ENCODE measurements at regions not wholly inside any gene's neighbourhood (a gene's known extent, or its start where the extent isn't known, plus 50 kb on each side); places are given as distances from the start of the nearest gene placed in this dataset.

DNA sequence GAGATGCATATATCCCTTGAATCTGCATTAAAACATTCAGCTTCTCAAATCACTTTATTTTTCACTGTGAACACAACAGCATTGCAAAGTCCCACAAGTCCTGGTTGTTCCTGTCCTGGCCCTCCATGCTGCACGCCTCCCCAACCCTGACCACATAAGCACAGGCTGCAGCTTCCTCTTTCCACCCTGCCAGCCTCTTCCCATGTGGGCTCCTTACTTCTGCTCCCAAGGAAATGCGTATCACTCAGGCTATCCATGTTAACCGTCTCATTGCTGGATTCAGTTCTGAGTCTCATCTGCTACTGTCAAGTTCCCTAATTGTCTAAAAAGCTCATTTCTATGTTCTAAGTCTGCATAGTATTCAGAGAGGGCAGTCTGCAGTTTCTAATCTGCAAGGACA, 89.7 kb upstream of the ZPBP start:
- Histone ChIP-seq H3K36me3 (ENCODE audit: control insufficient read depth, insufficient read depth, low read length) (no peaks in the 10 kb centered on the region), H3K9me3 (ENCODE audit: control insufficient read depth, low read length) (no peaks in the 10 kb centered on the region), H3K4me3 (ENCODE audit: insufficient read depth, low read depth, low read length, poor library complexity, severe bottlenecking) (no peak overlapping the region), H3K27me3 (replicated peaks; ENCODE audit: control insufficient read depth, insufficient read depth, low read length, poor library complexity, severe bottlenecking) (no peaks in the 10 kb centered on the region), H3K27ac (ENCODE audit: insufficient read depth, low read length, poor library complexity, severe bottlenecking) (no peak overlapping the region), H3K4me1 (ENCODE audit: control insufficient read depth, insufficient read depth, low read length, poor library complexity, severe bottlenecking) (no peaks in the 10 kb centered on the region)
- DNase-seq = no peak

DNA sequence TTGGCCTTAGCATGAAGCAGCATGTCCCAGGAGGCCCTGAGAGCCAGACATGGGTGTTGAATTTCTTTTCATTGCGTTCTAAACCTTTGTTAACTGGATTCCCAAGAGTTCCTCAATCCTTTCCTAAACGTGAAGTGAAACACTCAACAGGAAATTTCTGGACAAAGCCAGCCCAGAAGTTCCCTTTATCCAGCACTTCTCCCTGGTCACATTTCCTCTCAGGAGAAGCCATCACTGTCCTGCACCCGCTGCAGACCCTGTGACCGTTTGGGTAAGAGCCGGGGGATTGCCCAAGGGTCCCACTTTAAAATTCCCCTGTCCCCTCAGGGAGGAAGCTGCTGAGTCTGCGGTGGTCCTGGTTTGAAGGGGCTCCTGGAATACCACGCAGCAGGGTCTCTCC, 88.0 kb upstream of the ZPBP start:
- Histone ChIP-seq H3K4me1 (ENCODE audit: control insufficient read depth, insufficient read depth, low read length, poor library complexity, severe bottlenecking) (no peaks in the 10 kb centered on the region), H3K36me3 (ENCODE audit: control insufficient read depth, insufficient read depth, low read length) (no peaks in the 10 kb centered on the region), H3K4me3 (ENCODE audit: insufficient read depth, low read depth, low read length, poor library complexity, severe bottlenecking) (no peak overlapping the region)

DNA sequence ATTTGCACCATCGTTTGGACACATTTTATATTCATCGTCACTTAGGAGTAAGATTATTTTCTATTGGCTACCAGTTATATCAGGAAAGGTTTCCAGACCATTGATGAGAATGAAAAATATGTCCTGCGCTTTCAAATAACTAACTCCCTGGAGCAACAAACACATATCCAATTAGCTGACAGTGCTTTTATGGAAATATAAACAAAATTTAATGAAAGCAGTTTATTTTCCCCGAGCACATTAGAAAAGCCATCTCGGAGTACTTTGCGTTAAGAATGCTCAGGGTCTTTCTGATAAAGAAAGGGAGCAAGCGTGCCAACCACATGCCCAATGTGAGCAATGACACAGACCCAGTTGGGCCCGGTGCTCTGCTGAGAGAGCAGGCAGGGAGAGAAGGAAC, 85.1 kb upstream of the ZPBP start:
- no peak overlapping the region for H3K27ac ChIP-seq (ENCODE audit: insufficient read depth, low read length, poor library complexity, severe bottlenecking)
- no peaks in the 10 kb centered on the region for H3K27me3 ChIP-seq (replicated peaks; ENCODE audit: control insufficient read depth, insufficient read depth, low read length, poor library complexity, severe bottlenecking)
- no peaks in the 10 kb centered on the region for H3K36me3 ChIP-seq (ENCODE audit: control insufficient read depth, insufficient read depth, low read length)
- no peaks in the 10 kb centered on the region for H3K4me1 ChIP-seq (ENCODE audit: control insufficient read depth, insufficient read depth, low read length, poor library complexity, severe bottlenecking)
- DNase-seq = no peak
- no peaks in the 10 kb centered on the region for H3K9me3 ChIP-seq (ENCODE audit: control insufficient read depth, low read length)
- H3K4me3 ChIP-seq (ENCODE audit: insufficient read depth, low read depth, low read length, poor library complexity, severe bottlenecking) = no peak overlapping the region

More for the DNA sequence above, 88.0 kb upstream of the ZPBP start:
- Histone ChIP-seq H3K27me3 (replicated peaks; ENCODE audit: control insufficient read depth, insufficient read depth, low read length, poor library complexity, severe bottlenecking) (no peaks in the 10 kb centered on the region), H3K27ac (ENCODE audit: insufficient read depth, low read length, poor library complexity, severe bottlenecking) (no peak overlapping the region), H3K9me3 (ENCODE audit: control insufficient read depth, low read length) (no peaks in the 10 kb centered on the region)
- DNase-seq = no peak

DNA sequence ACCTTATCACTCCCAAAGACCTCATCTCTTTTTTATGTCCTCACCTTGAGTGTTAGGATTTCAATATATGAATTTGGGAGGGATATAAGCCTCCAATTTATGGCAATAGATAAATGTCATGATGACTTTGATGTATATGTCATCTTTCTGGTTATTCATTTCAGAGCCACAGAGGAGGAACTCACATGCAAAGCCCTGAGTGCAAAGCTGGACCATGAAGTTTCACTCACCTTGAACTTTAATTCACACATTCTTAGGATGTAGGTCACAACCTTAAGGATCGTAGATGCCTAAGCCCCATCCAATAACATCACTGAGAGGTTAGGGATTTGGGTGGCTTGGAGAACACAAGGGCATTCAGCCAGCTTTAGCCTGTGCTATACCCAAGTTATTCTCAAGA, 81.9 kb upstream of the ZPBP start:
- DNase-seq = no peak
- Histone ChIP-seq H3K27ac (ENCODE audit: insufficient read depth, low read length, poor library complexity, severe bottlenecking) (no peak overlapping the region), H3K36me3 (ENCODE audit: control insufficient read depth, insufficient read depth, low read length) (no peaks in the 10 kb centered on the region), H3K4me3 (ENCODE audit: insufficient read depth, low read depth, low read length, poor library complexity, severe bottlenecking) (no peak overlapping the region), H3K9me3 (ENCODE audit: control insufficient read depth, low read length) (no peaks in the 10 kb centered on the region), H3K27me3 (replicated peaks; ENCODE audit: control insufficient read depth, insufficient read depth, low read length, poor library complexity, severe bottlenecking) (no peaks in the 10 kb centered on the region), H3K4me1 (ENCODE audit: control insufficient read depth, insufficient read depth, low read length, poor library complexity, severe bottlenecking) (no peaks in the 10 kb centered on the region)

DNA sequence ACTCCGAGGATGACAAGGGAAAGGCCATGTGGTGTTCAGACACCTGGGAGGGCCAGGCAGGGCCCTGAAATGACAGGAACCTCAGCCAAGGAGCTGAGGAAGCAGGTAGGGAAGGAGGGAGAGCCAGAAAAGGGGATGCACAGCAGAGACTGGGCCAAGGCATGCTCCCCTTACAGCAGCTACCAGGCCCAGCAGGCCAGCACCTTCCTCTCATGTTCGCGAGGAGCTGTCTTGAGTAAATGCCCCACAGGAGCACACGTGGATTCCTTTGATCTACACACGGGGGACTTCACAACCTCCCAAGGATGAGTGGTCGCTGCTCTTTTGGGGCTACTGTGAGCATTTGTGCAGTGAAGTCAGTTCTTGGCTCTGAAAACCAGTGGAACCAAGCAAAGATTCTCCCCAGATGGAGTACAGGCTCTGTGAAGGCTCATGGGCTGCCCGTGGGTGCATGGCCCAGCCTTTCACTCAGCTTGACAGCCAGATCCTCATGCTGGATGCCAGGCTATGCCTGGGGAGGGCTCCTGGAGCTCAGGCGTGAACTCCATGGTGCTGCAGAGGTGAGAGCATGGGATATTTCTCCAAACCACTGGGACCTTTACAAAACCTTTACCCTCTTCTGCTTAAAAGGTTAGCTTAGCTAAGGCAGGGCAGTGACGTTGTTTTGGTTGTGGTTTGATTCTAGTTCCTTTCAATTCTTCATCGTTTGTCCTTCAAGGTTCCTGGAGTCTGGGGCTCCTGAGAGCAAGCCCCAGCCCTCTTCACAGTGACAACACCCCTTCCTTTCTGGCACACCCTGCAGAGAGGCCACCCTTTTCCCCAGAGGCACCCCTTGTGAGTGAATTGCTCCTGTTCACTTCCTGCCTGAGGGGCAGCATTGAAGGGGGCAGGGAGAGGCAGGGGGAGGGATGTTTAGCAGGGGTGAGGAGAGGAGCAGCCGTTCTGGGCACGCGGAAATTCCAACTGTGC, 74.2 kb upstream of the ZPBP start:
- H3K4me3 ChIP-seq (ENCODE audit: insufficient read depth, low read depth, low read length, poor library complexity, severe bottlenecking) = no peak overlapping the region
- no peaks in the 10 kb centered on the region for H3K9me3 ChIP-seq (ENCODE audit: control insufficient read depth, low read length)
- peaks cover 32% of the 10 kb centered on the region for H3K4me1 ChIP-seq (ENCODE audit: control insufficient read depth, insufficient read depth, low read length, poor library complexity, severe bottlenecking)
- H3K27me3 ChIP-seq (replicated peaks; ENCODE audit: control insufficient read depth, insufficient read depth, low read length, poor library complexity, severe bottlenecking) = no peaks in the 10 kb centered on the region
- DNase-seq = no peak
- H3K36me3 ChIP-seq (ENCODE audit: control insufficient read depth, insufficient read depth, low read length) = no peaks in the 10 kb centered on the region
- H3K27ac ChIP-seq (ENCODE audit: insufficient read depth, low read length, poor library complexity, severe bottlenecking) = peak overlapping the region; percentile 23

DNA sequence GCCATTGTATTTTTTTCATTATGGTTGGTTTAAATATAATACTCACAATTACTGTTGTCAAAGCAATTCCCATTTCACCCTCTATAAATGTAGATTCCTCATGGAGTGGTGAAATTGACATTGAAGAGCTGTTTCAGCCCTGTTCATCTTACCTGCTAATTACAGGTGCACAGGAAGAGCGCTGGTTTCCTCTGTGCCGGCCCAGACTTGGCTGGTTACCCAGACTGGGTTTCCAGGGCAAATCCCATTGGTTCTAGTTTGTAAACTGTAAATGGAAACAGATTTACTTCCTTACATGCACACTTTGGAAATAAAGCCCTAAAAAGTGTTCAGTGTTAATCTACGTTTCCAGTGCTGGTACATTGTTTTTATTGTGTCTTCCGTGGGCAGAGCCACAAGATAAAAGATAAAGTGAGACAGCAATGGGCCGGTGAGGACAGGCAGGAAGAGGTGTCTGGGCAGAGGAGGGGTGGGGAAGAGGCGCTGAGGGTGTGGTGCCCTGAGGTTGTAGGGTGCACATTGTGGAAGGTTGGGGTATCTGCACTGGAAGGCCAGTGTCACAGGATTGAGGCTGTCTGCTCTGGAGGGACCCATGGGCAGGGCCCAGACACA, 71.6 kb upstream of the ZPBP start:
- H3K4me3 ChIP-seq (ENCODE audit: insufficient read depth, low read depth, low read length, poor library complexity, severe bottlenecking) = peak overlapping the region; percentile 30
- peaks cover 32% of the 10 kb centered on the region for H3K4me1 ChIP-seq (ENCODE audit: control insufficient read depth, insufficient read depth, low read length, poor library complexity, severe bottlenecking)
- no peaks in the 10 kb centered on the region for H3K36me3 ChIP-seq (ENCODE audit: control insufficient read depth, insufficient read depth, low read length)
- H3K27ac ChIP-seq (ENCODE audit: insufficient read depth, low read length, poor library complexity, severe bottlenecking) = peak overlapping the region; percentile 46
- no peaks in the 10 kb centered on the region for H3K9me3 ChIP-seq (ENCODE audit: control insufficient read depth, low read length)
- peak in 2 of 3 donors; percentile 13 to 27 for DNase-seq
- H3K27me3 ChIP-seq (replicated peaks; ENCODE audit: control insufficient read depth, insufficient read depth, low read length, poor library complexity, severe bottlenecking) = no peaks in the 10 kb centered on the region

DNA sequence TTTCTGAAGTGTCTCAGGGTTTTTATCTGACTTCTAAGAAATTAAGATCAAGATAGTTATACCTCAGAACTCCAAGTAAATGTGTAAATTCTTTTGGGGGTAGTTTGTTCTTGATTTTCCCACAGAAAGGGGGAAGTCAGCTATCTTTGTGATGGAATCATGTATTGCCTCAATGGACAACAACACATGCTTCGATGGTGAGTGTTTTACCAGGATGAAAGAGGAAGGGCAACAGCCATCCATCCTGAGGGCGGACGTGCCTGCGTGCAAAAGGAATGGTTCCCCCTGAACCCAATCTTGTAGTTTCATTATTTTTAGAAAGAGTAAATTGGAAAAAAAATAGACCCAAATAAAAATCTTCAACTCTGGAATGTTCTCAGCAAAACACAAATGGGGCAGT, 67.2 kb upstream of the ZPBP start:
- no peak overlapping the region for H3K4me3 ChIP-seq (ENCODE audit: insufficient read depth, low read depth, low read length, poor library complexity, severe bottlenecking)
- peaks cover 29% of the 10 kb centered on the region for H3K4me1 ChIP-seq (ENCODE audit: control insufficient read depth, insufficient read depth, low read length, poor library complexity, severe bottlenecking)
- DNase-seq = no peak
- H3K9me3 ChIP-seq (ENCODE audit: control insufficient read depth, low read length) = no peaks in the 10 kb centered on the region
- H3K27me3 ChIP-seq (replicated peaks; ENCODE audit: control insufficient read depth, insufficient read depth, low read length, poor library complexity, severe bottlenecking) = no peaks in the 10 kb centered on the region
- no peak overlapping the region for H3K27ac ChIP-seq (ENCODE audit: insufficient read depth, low read length, poor library complexity, severe bottlenecking)
- no peaks in the 10 kb centered on the region for H3K36me3 ChIP-seq (ENCODE audit: control insufficient read depth, insufficient read depth, low read length)

DNA sequence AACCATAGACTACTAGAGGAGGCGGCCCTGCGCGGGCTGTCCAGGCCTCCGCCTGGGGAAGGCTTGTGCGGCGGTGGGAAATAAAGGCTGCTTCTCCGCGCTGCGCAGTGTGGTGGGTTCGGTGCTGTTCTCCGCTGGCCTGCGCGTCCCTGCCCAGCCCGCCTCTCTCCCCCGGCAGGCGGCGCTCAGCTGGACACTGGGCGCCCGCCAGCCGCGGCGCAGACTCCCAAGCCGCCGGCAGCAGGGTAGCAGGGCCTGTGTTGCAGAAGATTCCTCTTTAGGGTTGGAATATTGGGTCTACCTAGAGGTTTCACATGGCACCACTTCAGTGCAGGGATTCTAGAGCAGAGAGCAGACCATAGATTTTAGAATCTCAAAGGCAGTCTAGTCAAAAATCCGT, 66.1 kb upstream of the ZPBP start:
- H3K27me3 ChIP-seq (replicated peaks; ENCODE audit: control insufficient read depth, insufficient read depth, low read length, poor library complexity, severe bottlenecking) = no peaks in the 10 kb centered on the region
- H3K9me3 ChIP-seq (ENCODE audit: control insufficient read depth, low read length) = no peaks in the 10 kb centered on the region
- H3K4me3 ChIP-seq (ENCODE audit: insufficient read depth, low read depth, low read length, poor library complexity, severe bottlenecking) = no peak overlapping the region
- H3K27ac ChIP-seq (ENCODE audit: insufficient read depth, low read length, poor library complexity, severe bottlenecking) = no peak overlapping the region
- no peak for DNase-seq
- H3K4me1 ChIP-seq (ENCODE audit: control insufficient read depth, insufficient read depth, low read length, poor library complexity, severe bottlenecking) = peaks cover 20% of the 10 kb centered on the region
- H3K36me3 ChIP-seq (ENCODE audit: control insufficient read depth, insufficient read depth, low read length) = no peaks in the 10 kb centered on the region

DNA sequence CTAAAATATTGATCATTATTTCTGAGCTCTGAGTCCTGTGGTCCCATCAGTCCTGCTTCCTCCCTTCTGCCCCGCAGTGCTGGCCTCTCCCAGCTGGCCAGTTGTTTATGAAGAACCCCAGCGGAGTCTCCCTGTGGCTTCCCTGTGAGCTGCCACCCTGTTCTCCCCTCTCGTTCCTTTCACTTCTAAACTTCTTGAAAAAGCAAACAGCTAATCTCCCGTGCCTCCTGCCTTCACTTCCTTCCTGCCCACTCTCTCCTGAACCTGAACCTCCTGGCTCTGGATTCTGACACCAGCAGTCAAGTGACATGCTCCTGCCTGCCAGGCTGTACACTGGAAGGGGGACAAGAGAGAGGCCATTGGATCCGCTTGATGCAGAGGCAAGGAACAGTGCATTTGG, 63.7 kb upstream of the ZPBP start:
- H3K4me3 ChIP-seq (ENCODE audit: insufficient read depth, low read depth, low read length, poor library complexity, severe bottlenecking) = no peak overlapping the region
- no peaks in the 10 kb centered on the region for H3K27me3 ChIP-seq (replicated peaks; ENCODE audit: control insufficient read depth, insufficient read depth, low read length, poor library complexity, severe bottlenecking)
- no peaks in the 10 kb centered on the region for H3K9me3 ChIP-seq (ENCODE audit: control insufficient read depth, low read length)
- no peak for DNase-seq
- no peak overlapping the region for H3K27ac ChIP-seq (ENCODE audit: insufficient read depth, low read length, poor library complexity, severe bottlenecking)
- no peaks in the 10 kb centered on the region for H3K36me3 ChIP-seq (ENCODE audit: control insufficient read depth, insufficient read depth, low read length)
- peaks cover 12% of the 10 kb centered on the region for H3K4me1 ChIP-seq (ENCODE audit: control insufficient read depth, insufficient read depth, low read length, poor library complexity, severe bottlenecking)

DNA sequence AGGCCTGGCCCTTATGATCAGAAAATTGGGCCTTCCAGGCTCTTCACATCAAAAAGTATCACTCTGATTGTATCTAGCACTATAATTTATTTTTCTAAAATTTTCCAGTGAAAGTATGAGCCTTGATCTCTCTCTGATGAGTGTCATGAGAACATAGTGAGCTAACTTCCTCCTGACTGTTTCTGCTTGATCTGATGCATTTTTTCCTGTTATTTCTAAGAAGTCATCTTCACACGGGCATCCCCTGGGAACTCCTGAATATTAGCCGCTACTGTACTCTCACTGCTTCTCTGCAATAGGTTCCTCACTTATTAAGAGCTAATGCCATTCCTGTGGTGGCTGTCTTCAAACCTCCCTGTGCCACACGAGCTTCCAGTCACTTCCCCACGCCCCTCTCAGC, 63.1 kb upstream of the ZPBP start:
- Histone ChIP-seq H3K27me3 (replicated peaks; ENCODE audit: control insufficient read depth, insufficient read depth, low read length, poor library complexity, severe bottlenecking) (no peaks in the 10 kb centered on the region), H3K27ac (ENCODE audit: insufficient read depth, low read length, poor library complexity, severe bottlenecking) (peak overlapping the region; percentile 21), H3K4me1 (ENCODE audit: control insufficient read depth, insufficient read depth, low read length, poor library complexity, severe bottlenecking) (peaks cover 12% of the 10 kb centered on the region), H3K36me3 (ENCODE audit: control insufficient read depth, insufficient read depth, low read length) (no peaks in the 10 kb centered on the region), H3K9me3 (ENCODE audit: control insufficient read depth, low read length) (no peaks in the 10 kb centered on the region), H3K4me3 (ENCODE audit: insufficient read depth, low read depth, low read length, poor library complexity, severe bottlenecking) (no peak overlapping the region)
- no peak for DNase-seq
